GM19023 (cell line): ENCODE measurements at regions not wholly inside any gene's neighbourhood (a gene's known extent, or its start where the extent isn't known, plus 50 kb on each side); places are given as distances from the start of the nearest gene placed in this dataset.

Source experiments
- ATAC-seq: cut with Tn5 transposase; IDR thresholded peaks from one replicate; pipeline ENCODE4 v1.9.1; 2021; ENCODE audit warnings: mild to moderate bottlenecking, moderate library complexity; ENCODE audit not compliant: unreplicated experiment

DNA sequence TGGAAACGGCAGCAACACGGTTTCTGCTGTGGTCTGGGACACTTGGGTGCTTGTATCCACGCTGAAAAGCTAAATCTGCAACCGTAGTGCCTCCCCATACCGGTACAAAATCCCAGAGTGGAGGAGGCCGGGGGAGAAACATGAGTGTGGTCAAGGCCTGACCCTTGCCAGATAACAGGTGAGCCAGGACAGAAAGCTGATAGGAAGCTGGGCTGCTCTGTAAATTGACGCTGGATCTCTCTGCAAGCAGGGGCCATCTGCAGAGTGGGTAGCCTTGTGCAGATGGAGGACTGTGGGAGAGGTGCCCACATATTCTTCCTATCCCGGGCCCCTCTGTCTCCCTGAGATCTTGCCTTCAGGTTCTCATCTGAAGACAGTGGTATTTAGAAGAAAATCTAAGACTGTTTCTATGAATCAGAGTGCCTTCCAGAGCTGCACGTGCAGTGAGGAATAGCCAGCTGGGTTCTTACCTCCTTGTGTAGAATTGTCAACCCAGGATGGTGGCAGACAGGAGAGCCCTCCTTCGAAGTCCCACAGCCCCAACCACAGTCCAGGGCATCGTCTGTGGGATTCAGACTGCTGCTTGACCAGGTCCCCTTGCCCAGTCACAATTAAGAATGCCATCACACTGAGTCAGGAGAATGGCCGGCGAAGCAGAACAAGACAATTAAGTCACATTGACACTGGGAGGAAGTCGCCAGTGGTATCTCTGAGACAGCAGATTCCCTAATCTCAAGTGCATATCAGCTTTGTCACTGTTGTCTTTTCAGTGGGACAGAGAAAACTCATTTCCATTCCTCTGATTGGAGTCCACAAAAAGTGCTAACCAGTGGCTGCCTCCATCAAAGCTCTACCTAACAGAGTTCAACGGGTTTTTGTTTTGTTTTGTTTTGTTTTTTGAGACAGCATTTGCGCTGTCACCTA lies 100.0 kb upstream of the RIPOR2 start:
- ATAC-seq: peak; percentile 51

- no peak for ATAC-seq
These were observed 100.7 kb upstream of the RIPOR2 start for GRCh38 chr6:25036461-25036860.

DNA sequence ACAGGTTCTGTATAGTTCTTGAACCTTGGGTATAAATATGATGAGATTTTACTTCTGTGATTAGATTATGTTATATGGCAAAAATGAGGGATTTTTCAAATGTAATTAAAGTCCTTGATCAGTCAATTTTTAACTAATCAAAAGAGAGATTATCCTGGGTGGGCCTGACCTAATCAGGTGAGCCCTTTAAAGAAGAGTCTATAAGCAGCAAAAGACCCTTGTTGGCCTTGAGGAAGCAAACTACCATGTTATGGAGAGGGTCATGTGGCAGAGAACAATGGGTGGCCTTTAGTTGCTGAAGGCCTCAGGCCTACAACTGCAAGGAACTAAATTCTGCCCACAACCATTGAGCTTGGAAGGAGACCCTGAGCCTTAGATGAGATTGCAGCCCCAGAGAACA lies 102.5 kb upstream of the RIPOR2 start:
- ATAC-seq: no peak

- no peak for ATAC-seq
These were observed 103.2 kb upstream of the RIPOR2 start for GRCh38 chr6:25038999-25039398.

DNA sequence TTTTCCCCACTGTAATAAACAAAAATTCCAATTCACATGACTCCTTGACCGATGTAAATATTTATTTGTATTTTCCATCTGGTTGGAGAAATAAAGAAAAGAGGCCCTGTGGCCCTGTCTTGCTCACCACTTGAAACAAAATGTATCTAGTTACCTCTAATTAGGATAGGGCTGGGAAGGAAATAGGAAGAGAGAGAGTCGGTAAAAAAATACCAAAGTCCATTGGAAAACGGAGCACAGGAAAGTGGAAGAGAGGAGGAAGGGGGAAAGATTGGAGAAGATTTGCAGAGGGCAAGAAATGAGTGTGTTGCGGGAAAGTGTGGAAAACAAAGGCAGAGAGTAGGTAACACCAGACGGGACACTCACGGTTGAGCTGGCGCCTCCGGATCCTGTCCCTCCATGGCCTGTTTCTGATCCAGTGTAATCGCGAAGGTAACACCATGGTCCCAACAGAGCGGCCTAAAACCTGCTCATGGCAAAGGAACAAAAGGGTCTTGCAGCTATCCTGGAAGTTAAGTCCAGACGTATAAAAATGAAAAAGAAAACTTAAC lies 105.8 kb upstream of the RIPOR2 start:
- no peak for ATAC-seq

GRCh38 chr6:25042036-25042521 lies 106.3 kb upstream of the RIPOR2 start:
- ATAC-seq: peak; percentile 76

DNA sequence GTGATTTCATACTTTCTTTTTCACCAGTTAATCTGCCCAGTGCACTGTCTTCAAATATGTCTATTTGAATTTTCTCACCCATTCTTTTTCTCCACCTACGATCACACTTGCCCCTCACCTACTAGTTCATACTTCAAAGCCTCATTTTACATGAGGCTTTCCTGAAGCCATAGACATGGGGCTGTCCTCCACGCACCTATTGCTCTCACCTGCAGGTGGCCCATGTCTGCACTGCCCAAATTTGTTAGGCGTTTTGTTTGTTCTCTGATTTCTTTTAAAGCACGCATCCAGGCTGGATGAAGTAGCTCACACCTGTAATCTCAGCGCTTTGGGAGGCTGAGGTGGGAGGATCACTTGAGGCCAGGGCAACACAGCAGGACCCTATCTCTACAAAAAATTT lies 106.8 kb upstream of the RIPOR2 start:
- ATAC-seq: peak; percentile 16

- ATAC-seq: no peak
These were observed 107.4 kb upstream of the RIPOR2 start for GRCh38 chr6:25042984-25043725.

DNA sequence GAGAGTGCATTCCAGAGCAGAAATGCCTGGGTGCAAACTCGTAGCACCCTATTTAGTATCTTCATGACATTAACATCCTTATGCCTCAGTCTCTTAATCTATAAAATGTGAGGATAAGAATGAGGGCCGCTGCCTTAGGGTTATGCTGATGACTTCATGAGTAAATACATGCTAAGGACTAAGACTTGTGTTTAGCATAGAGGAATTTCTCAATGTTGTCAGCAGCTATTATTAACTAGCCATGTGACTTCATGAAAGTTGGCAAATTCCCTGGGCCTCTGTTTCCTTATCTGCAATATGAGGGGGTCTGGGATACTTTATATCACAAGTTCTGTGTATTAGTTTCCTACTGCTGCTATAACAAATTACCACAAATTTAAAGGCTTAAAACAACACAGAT lies 108.1 kb upstream of the RIPOR2 start:
- ATAC-seq: no peak

GRCh38 chr6:25046942-25047341 lies 111.2 kb upstream of the RIPOR2 start:
- ATAC-seq: no peak

GRCh38 chr6:25050356-25050755 lies 114.6 kb upstream of the RIPOR2 start:
- ATAC-seq: no peak

- ATAC-seq: no peak
These were observed 115.3 kb upstream of the RIPOR2 start for GRCh38 chr6:25051083-25051482.

GRCh38 chr6:25052181-25052580 lies 116.4 kb upstream of the RIPOR2 start:
- no peak for ATAC-seq

DNA sequence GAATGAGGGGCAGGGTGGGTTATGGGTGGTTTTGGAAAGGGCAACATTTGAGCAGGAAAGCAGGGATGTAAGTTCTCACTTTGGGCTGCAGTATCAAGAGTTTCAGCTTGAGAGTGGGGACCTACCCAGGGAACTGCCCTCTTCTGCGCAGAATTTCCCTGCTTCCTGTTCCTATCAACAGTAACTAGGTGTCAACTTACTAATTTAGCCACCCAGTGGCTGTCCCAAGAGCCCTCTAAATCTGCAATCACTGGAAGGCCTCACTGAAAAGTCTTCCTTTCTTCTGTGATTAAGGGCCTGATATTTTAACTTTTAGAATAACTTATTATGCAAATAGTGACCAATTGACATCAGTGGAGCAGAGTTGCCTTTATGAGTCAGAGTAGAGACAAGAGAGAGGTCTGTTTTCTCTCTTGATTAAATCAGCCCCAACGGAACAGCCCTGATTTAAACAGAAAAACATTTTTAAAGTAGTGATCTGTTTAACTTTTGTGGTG lies 118.2 kb upstream of the RIPOR2 start:
- peak; percentile 77 for ATAC-seq

DNA sequence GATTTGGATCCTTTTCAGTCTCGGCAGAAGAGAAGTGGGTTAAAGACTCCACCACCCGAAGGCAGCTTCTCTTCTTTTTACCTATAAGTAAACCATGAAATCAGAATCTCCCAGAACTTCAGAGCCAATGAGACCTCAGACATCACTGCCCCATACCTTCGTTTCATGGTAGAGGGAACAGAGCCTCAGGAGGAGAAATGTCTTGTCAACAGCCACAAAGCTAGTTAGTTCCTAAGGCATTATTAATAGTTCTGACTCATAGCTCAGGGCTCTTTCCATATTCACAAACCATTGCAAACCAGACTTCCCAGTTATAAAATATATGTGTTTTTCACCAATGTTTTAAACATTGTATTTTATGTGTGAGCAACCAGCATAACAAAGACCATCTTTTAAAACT lies 118.7 kb upstream of the RIPOR2 start:
- ATAC-seq: no peak

GRCh38 chr6:25056130-25056529 lies 120.4 kb upstream of the RIPOR2 start:
- ATAC-seq: peak; percentile 36

- ATAC-seq: no peak
These were observed 121.5 kb upstream of the RIPOR2 start for GRCh38 chr6:25057111-25057905.

GRCh38 chr6:25058441-25058840 lies 122.7 kb upstream of the RIPOR2 start:
- no peak for ATAC-seq

- no peak for ATAC-seq
These were observed 123.2 kb upstream of the RIPOR2 start for GRCh38 chr6:25058941-25059340.

DNA sequence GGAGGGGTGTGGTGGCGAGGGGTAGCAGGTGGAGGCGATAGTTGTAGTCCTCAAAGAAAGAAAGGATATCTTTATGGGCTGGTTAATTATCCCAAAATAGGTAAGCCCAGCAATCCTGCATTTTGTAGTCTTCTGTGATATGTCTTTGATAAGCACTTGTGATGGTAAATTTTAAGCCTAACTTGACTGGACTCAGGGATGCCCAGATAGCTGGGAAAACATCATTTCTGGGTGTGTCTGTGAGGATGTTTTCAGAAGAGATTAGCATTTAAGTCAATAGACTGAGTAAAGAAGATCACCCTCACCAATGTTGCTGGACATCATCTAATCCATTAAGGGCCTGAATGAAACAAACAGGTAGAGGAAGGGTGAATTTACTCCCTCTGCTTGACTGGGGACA lies 124.8 kb upstream of the RIPOR2 start:
- no peak for ATAC-seq
